GM23338 (cell line): ENCODE measurements at regions not wholly inside any gene's neighbourhood (a gene's known extent, or its start where the extent isn't known, plus 50 kb on each side); places are given as distances from the start of the nearest gene placed in this dataset.

Experiments used
- ATAC-seq: fragments of 200-7000 bp; cut with Tn5 transposase; 3 replicates; pipeline ENCODE4 v1.9.1; 2020
- DNase-seq: peaks from one replicate; pipeline ENCODE4 v3.0.0-alpha.2; 2015; ENCODE audit warnings: low spot score
- H2AFZ ChIP-seq: fragments of 200-600 bp; sonication (generic); 2 replicates; pipeline ENCODE4 v1.8.0; 2016; ENCODE audit warnings: antibody characterized with exemption, mild to moderate bottlenecking, moderate library complexity
- H3F3A ChIP-seq: fragments of 200-600 bp; sonication (generic); replicated peaks from 2 replicates; pipeline ENCODE4 v1.8.0; 2017; ENCODE audit warnings: antibody characterized with exemption, mixed run types, low read depth
- H3K27ac ChIP-seq: fragments of 200-600 bp; sonication (generic); 2 replicates; pipeline ENCODE4 v1.6.1; 2016; ENCODE audit warnings: low read depth
- H3K27me3 ChIP-seq: fragments of 200-600 bp; sonication (generic); 2 replicates; pipeline ENCODE4 v1.8.0; 2016; ENCODE audit warnings: mild to moderate bottlenecking, mixed run types, moderate library complexity; ENCODE audit not compliant: insufficient read depth
- H3K36me3 ChIP-seq: fragments of 200-600 bp; sonication (generic); 2 replicates; pipeline ENCODE4 v1.8.0; 2016; ENCODE audit warnings: mild to moderate bottlenecking; ENCODE audit not compliant: insufficient read depth
- H3K4me1 ChIP-seq: fragments of 200-600 bp; sonication (generic); 2 replicates; pipeline ENCODE4 v1.8.0; 2016; ENCODE audit warnings: mild to moderate bottlenecking, moderate library complexity; ENCODE audit not compliant: insufficient read depth
- H3K4me2 ChIP-seq: fragments of 200-600 bp; sonication (generic); 2 replicates; pipeline ENCODE4 v1.7.1; 2017; ENCODE audit warnings: mixed run types
- H3K4me3 ChIP-seq: fragments of 200-600 bp; sonication (generic); 2 replicates; pipeline ENCODE4 v1.6.1; 2016; ENCODE audit warnings: mixed run types
- H3K79me2 ChIP-seq: fragments of 200-600 bp; sonication (generic); replicated peaks from 2 replicates; pipeline ENCODE4 v1.8.0; 2017; ENCODE audit warnings: mild to moderate bottlenecking; ENCODE audit not compliant: insufficient read depth
- H3K9me2 ChIP-seq: fragments of 200-600 bp; sonication (generic); 2 replicates; pipeline ENCODE4 v1.8.0; 2017; ENCODE audit not compliant: insufficient read depth
- H4K20me1 ChIP-seq: fragments of 200-600 bp; sonication (generic); replicated peaks from 2 replicates; pipeline ENCODE4 v1.8.0; 2017; ENCODE audit warnings: mild to moderate bottlenecking; ENCODE audit not compliant: insufficient read depth
- H3K27ac Mint-ChIP-seq: 2 replicates; pipeline ENCODE4 v1.8.0; 2020; ENCODE audit warnings: inconsistent platforms, mild to moderate bottlenecking, moderate library complexity, mixed read lengths
- H3K27me3 Mint-ChIP-seq: 3 replicates; pipeline ENCODE4 v1.8.0; 2022; ENCODE audit warnings: low read depth, mild to moderate bottlenecking, moderate library complexity, mixed read lengths, inconsistent platforms; ENCODE audit not compliant: insufficient read depth, poor library complexity
- H3K36me3 Mint-ChIP-seq: 3 replicates; pipeline ENCODE4 v1.8.0; 2021; ENCODE audit warnings: low read depth, mild to moderate bottlenecking, inconsistent platforms, moderate library complexity, mixed read lengths
- H3K4me1 Mint-ChIP-seq: 3 replicates; pipeline ENCODE4 v1.8.0; 2020; ENCODE audit warnings: mild to moderate bottlenecking, inconsistent platforms, mixed read lengths
- H3K4me3 Mint-ChIP-seq: 3 replicates; pipeline ENCODE4 v1.8.0; 2021; ENCODE audit warnings: moderate library complexity, mild to moderate bottlenecking, inconsistent platforms, mixed read lengths
- H3K9me3 Mint-ChIP-seq: 3 replicates; pipeline ENCODE4 v1.8.0; 2020; ENCODE audit warnings: moderate library complexity, mild to moderate bottlenecking, inconsistent platforms, mixed read lengths
- CREB1 ChIP-seq: fragments of 250-450 bp; sonication (Bioruptor Pico); IDR thresholded peaks from 2 replicates; pipeline ENCODE4 v1.5.0; 2020; ENCODE audit warnings: low read depth, mild to moderate bottlenecking, moderate library complexity
- ETS1 ChIP-seq: IDR thresholded peaks from 2 replicates; pipeline ENCODE4 v1.6.1; 2016; ENCODE audit warnings: antibody characterized with exemption
- EZH2phosphoT487 ChIP-seq: fragments of 200-600 bp; sonication (generic); IDR thresholded peaks from one replicate; pipeline ENCODE4 v1.8.1; 2018; ENCODE audit warnings: antibody characterized with exemption; ENCODE audit not compliant: unreplicated experiment
- JUNB ChIP-seq: IDR thresholded peaks from one replicate; pipeline ENCODE4 v1.6.1; 2016; ENCODE audit warnings: antibody characterized with exemption; ENCODE audit not compliant: unreplicated experiment
- NANOG ChIP-seq: IDR thresholded peaks from 2 replicates; pipeline ENCODE4 v1.6.1; 2016; ENCODE audit warnings: antibody characterized with exemption, borderline replicate concordance
- POLR2AphosphoS5 ChIP-seq: IDR thresholded peaks from 2 replicates; pipeline ENCODE4 v1.6.1; 2016; ENCODE audit warnings: antibody characterized with exemption, low read depth
- REST ChIP-seq: IDR thresholded peaks from one replicate; pipeline ENCODE4 v1.6.1; 2018; ENCODE audit warnings: antibody characterized with exemption; ENCODE audit not compliant: unreplicated experiment
- STAT1 ChIP-seq: IDR thresholded peaks from one replicate; pipeline ENCODE4 v1.6.1; 2016; ENCODE audit warnings: antibody characterized with exemption; ENCODE audit not compliant: unreplicated experiment
- ZNF114 ChIP-seq: fragments of 250-450 bp; sonication (Bioruptor Pico); IDR thresholded peaks from 2 replicates; pipeline ENCODE4 v1.5.0; 2020; ENCODE audit warnings: mild to moderate bottlenecking, moderate library complexity
- ZNF331 ChIP-seq: fragments of 250-450 bp; sonication (Bioruptor Pico); IDR thresholded peaks from 2 replicates; pipeline ENCODE4 v1.5.0; 2020; ENCODE audit warnings: low read depth, mild to moderate bottlenecking, moderate library complexity
- TF ChIP-seq, protein P1 (sequence below), 2 experiments: fragments of 200-600 bp in 1 of 2; sonication (generic) in 1 of 2; conservative IDR thresholded peaks; 2 replicates each; pipeline versions ENCODE4 v1.5.1 to v1.6.1; 2016 to 2017; ENCODE audit warnings: antibody characterized with exemption in 2 of 2, low read depth in 2 of 2, mild to moderate bottlenecking in 2 of 2, moderate library complexity in 1 of 2

- peak; percentile 63 for DNase-seq
- no peaks in the 10 kb centered on the region for H3F3A ChIP-seq
- H3K79me2 ChIP-seq, result no peaks in the 10 kb centered on the region
- no peak overlapping the region for H3K4me2 ChIP-seq
- no peaks in the 10 kb centered on the region for H3K27me3 ChIP-seq
- peak; percentile 58 for ATAC-seq
- H4K20me1 ChIP-seq, result no peaks in the 10 kb centered on the region
- Mint-ChIP-seq H3K4me3 (no peak overlapping the region), H3K9me3 (no peaks in the 10 kb centered on the region), H3K27me3 (no peaks in the 10 kb centered on the region), H3K27ac (no peak overlapping the region), H3K4me1 (peaks cover 8% of the 10 kb centered on the region), H3K36me3 (no peaks in the 10 kb centered on the region)
- no peak overlapping the region for H3K27ac ChIP-seq
- no peak overlapping the region for H3K4me3 ChIP-seq
- H3K36me3 ChIP-seq, result no peaks in the 10 kb centered on the region
- H3K4me1 ChIP-seq, result peaks cover 13% of the 10 kb centered on the region
- no peak for TF ChIP-seq STAT1
- TF ChIP-seq NANOG, result no peak
- no peak for TF ChIP-seq ETS1
- TF ChIP-seq, protein P1, sequence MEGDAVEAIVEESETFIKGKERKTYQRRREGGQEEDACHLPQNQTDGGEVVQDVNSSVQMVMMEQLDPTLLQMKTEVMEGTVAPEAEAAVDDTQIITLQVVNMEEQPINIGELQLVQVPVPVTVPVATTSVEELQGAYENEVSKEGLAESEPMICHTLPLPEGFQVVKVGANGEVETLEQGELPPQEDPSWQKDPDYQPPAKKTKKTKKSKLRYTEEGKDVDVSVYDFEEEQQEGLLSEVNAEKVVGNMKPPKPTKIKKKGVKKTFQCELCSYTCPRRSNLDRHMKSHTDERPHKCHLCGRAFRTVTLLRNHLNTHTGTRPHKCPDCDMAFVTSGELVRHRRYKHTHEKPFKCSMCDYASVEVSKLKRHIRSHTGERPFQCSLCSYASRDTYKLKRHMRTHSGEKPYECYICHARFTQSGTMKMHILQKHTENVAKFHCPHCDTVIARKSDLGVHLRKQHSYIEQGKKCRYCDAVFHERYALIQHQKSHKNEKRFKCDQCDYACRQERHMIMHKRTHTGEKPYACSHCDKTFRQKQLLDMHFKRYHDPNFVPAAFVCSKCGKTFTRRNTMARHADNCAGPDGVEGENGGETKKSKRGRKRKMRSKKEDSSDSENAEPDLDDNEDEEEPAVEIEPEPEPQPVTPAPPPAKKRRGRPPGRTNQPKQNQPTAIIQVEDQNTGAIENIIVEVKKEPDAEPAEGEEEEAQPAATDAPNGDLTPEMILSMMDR (conservative IDR thresholded peaks at IDR 0.05; ENCODE audit: low read depth in 2 of 2), result peak; percentile 51 to 74; a peak in 3 of 4 replicates
- TF ChIP-seq ZNF114, result no peak
- no peak for TF ChIP-seq ZNF331
- TF ChIP-seq CREB1, result no peak
- H3K9me2 ChIP-seq, result no peaks in the 10 kb centered on the region
- H2AFZ ChIP-seq, result no peak overlapping the region
Measured at GRCh38 chr6:97665446-97665845, 382.4 kb upstream of the MMS22L start.

- ATAC-seq (no peak), DNase-seq (no peak)
- no peaks in the 10 kb centered on the region for H3K79me2 ChIP-seq
- H3K9me2 ChIP-seq, result no peaks in the 10 kb centered on the region
- Mint-ChIP-seq H3K27ac (no peak overlapping the region), H3K27me3 (no peaks in the 10 kb centered on the region), H3K4me1 (no peaks in the 10 kb centered on the region; the same call in 1 of the 3 replicates), H3K9me3 (no peaks in the 10 kb centered on the region), H3K36me3 (no peaks in the 10 kb centered on the region), H3K4me3 (no peak overlapping the region)
- no peak overlapping the region for H3K4me3 ChIP-seq
- no peaks in the 10 kb centered on the region for H4K20me1 ChIP-seq
- H3K4me1 ChIP-seq, result peaks cover 13% of the 10 kb centered on the region
- H3K4me2 ChIP-seq, result no peak overlapping the region
- no peaks in the 10 kb centered on the region for H3F3A ChIP-seq
- no peaks in the 10 kb centered on the region for H3K36me3 ChIP-seq
- no peak overlapping the region for H2AFZ ChIP-seq
- H3K27me3 ChIP-seq, result no peaks in the 10 kb centered on the region
- H3K27ac ChIP-seq, result no peak overlapping the region
- no peak for TF ChIP-seq STAT1
- no peak for TF ChIP-seq EZH2phosphoT487
- no peak for TF ChIP-seq POLR2AphosphoS5
- TF ChIP-seq JUNB, result no peak
- no peak for TF ChIP-seq ZNF331
- no peak for TF ChIP-seq REST
Measured at GRCh38 chr6:97666889-97667288, 383.9 kb upstream of the MMS22L start.
